Glutamatergic neuron (in vitro differentiated cells): ENCODE measurements at regions not wholly inside any gene's neighbourhood (a gene's known extent, or its start where the extent isn't known, plus 50 kb on each side); places are given as distances from the start of the nearest gene placed in this dataset.

Experiments used
- DNase-seq: peaks from one replicate; pipeline ENCODE4 v3.0.0; 2022
- H3K27ac Mint-ChIP-seq: one replicate; pipeline ENCODE4 v1.8.0; 2020; ENCODE audit warnings: mild to moderate bottlenecking, mixed read lengths, inconsistent platforms; ENCODE audit not compliant: unreplicated experiment
- H3K27me3 Mint-ChIP-seq: one replicate; pipeline ENCODE4 v1.8.0; 2020; ENCODE audit warnings: mild to moderate bottlenecking, moderate library complexity, mixed read lengths, inconsistent platforms; ENCODE audit not compliant: unreplicated experiment
- H3K36me3 Mint-ChIP-seq: one replicate; pipeline ENCODE4 v1.8.0; 2020; ENCODE audit warnings: mild to moderate bottlenecking, mixed read lengths, inconsistent platforms; ENCODE audit not compliant: unreplicated experiment
- H3K4me1 Mint-ChIP-seq: one replicate; pipeline ENCODE4 v1.8.0; 2020; ENCODE audit warnings: mild to moderate bottlenecking, low read depth, mixed read lengths, inconsistent platforms; ENCODE audit not compliant: unreplicated experiment
- H3K4me3 Mint-ChIP-seq: one replicate; pipeline ENCODE4 v1.8.0; 2020; ENCODE audit warnings: mild to moderate bottlenecking, mixed read lengths, inconsistent platforms; ENCODE audit not compliant: unreplicated experiment
- H3K9me3 Mint-ChIP-seq: one replicate; pipeline ENCODE4 v1.8.0; 2020; ENCODE audit warnings: mild to moderate bottlenecking, moderate library complexity, mixed read lengths, inconsistent platforms; ENCODE audit not compliant: unreplicated experiment
- TF ChIP-seq, protein P1 (sequence below): fragments of 200-600 bp; sonication (generic); IDR thresholded peaks from one replicate; pipeline ENCODE4 v1.5.0; 2021; ENCODE audit not compliant: partially characterized antibody, unreplicated experiment

DNA sequence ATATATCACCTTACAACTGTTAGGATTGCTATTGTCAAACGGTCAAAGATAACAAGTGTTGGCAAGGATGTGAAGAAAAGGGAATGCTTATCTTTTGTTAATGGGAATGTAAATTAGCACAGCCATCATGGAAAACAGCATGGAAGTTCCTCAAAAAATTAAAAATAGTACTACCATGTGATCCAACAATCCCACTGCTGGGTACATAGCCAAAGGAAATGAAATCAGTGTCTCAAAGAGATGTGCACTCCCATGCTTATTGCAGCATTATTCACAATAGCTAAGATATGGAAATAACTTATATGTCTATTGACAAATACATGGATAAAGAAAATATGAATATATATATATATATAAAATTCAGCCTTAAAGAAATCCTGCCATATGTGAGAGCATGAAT, 274.6 kb downstream of the EDEM1 start:
- H3K36me3 Mint-ChIP-seq = no peaks in the 10 kb centered on the region
- H3K9me3 Mint-ChIP-seq = no peaks in the 10 kb centered on the region
- no peak for DNase-seq
- H3K27ac Mint-ChIP-seq = no peak overlapping the region
- H3K4me1 Mint-ChIP-seq = no peaks in the 10 kb centered on the region
- TF ChIP-seq, protein P1, sequence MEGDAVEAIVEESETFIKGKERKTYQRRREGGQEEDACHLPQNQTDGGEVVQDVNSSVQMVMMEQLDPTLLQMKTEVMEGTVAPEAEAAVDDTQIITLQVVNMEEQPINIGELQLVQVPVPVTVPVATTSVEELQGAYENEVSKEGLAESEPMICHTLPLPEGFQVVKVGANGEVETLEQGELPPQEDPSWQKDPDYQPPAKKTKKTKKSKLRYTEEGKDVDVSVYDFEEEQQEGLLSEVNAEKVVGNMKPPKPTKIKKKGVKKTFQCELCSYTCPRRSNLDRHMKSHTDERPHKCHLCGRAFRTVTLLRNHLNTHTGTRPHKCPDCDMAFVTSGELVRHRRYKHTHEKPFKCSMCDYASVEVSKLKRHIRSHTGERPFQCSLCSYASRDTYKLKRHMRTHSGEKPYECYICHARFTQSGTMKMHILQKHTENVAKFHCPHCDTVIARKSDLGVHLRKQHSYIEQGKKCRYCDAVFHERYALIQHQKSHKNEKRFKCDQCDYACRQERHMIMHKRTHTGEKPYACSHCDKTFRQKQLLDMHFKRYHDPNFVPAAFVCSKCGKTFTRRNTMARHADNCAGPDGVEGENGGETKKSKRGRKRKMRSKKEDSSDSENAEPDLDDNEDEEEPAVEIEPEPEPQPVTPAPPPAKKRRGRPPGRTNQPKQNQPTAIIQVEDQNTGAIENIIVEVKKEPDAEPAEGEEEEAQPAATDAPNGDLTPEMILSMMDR = no peak
- no peak overlapping the region for H3K4me3 Mint-ChIP-seq
- no peaks in the 10 kb centered on the region for H3K27me3 Mint-ChIP-seq

- Mint-ChIP-seq H3K27ac (no peak overlapping the region), H3K27me3 (no peaks in the 10 kb centered on the region), H3K9me3 (no peaks in the 10 kb centered on the region), H3K4me3 (no peak overlapping the region), H3K4me1 (no peaks in the 10 kb centered on the region), H3K36me3 (no peaks in the 10 kb centered on the region)
- TF ChIP-seq, protein P1 = no peak
- no peak for DNase-seq
Observed at GRCh38 chr3:5463991-5464390, 276.5 kb downstream of the EDEM1 start.

DNA sequence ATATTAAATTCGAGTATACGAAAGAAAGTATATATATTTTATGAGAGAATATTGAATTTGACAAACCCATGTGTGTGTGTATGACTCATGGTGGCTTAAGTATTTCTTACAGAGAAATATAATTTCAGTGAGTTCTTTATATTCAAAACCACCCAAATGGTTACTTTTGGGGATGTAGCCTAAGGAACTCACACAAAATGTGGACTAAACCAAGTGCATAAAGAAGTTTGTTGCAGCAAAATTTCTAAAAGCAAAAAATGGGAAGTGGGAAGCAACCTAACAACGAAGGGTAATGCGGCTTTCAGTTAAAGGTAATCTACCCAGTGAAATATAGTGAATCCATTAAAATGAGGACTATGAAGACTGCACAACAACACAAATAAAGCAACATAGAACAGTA, 277.1 kb downstream of the EDEM1 start:
- H3K4me3 Mint-ChIP-seq = no peak overlapping the region
- H3K27me3 Mint-ChIP-seq = no peaks in the 10 kb centered on the region
- no peak overlapping the region for H3K27ac Mint-ChIP-seq
- no peaks in the 10 kb centered on the region for H3K9me3 Mint-ChIP-seq
- no peak for DNase-seq
- TF ChIP-seq, protein P1 = no peak
- H3K36me3 Mint-ChIP-seq = no peaks in the 10 kb centered on the region
- no peaks in the 10 kb centered on the region for H3K4me1 Mint-ChIP-seq

DNA sequence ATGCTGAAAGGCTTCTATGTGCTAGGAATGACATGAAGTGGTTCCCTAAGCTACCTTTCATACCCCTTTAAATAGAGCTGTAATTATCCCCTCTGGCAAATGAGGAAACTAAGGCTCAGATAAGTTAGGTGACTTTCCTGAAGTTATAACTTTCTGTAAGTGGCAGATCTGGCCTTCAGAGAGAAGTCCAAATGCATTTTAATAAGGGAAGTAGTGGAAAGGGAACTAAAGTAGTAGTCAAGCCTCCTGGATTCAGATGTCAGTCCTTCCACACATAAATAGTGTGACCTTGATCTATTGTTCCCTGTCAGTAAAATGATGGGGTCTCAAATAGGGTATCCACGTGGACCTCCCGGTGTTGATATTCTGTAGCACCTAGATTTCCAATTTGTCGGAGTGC, 277.7 kb downstream of the EDEM1 start:
- H3K4me1 Mint-ChIP-seq = no peaks in the 10 kb centered on the region
- H3K4me3 Mint-ChIP-seq = no peak overlapping the region
- no peaks in the 10 kb centered on the region for H3K36me3 Mint-ChIP-seq
- no peak overlapping the region for H3K27ac Mint-ChIP-seq
- no peak for DNase-seq
- TF ChIP-seq, protein P1 = no peak
- H3K27me3 Mint-ChIP-seq = no peaks in the 10 kb centered on the region
- H3K9me3 Mint-ChIP-seq = no peaks in the 10 kb centered on the region

- Mint-ChIP-seq H3K4me3 (no peak overlapping the region), H3K36me3 (no peaks in the 10 kb centered on the region), H3K27me3 (no peaks in the 10 kb centered on the region), H3K4me1 (no peaks in the 10 kb centered on the region), H3K27ac (no peak overlapping the region), H3K9me3 (no peaks in the 10 kb centered on the region)
- TF ChIP-seq, protein P1 = no peak
- DNase-seq = no peak
Observed at GRCh38 chr3:5466065-5466464, 278.6 kb downstream of the EDEM1 start.
